ENCODE measurements at regions not wholly inside any gene's neighbourhood (a gene's known extent, or its start where the extent isn't known, plus 50 kb on each side); places are given as distances from the start of the nearest gene placed in this dataset.

DNA sequence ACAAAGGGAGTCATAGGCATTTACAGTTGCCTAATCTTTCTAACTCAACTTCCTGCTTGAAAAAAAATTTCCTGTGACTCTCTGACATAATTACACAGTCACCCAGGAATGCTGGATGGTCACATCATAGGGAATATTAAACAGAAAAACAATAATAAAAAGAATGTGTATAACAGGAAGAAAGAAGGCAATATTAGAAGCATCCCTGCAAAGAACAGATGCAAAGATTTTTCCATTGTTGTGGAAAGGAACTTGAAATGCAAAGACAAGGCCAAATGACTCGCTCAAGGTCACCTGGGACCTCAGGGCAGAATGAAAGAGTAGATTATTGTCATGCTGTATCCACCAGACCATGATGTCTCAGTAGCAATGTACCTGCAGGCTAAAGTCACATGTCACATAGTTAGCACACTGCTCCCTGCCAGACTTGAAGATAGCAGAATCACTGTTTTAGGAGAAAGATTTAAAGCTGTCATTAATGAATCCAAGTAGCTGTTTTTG, 184.3 kb downstream of the CYYR1 start:
- Mint-ChIP-seq H3K9me3 (ENCODE audit: unreplicated experiment) (no peaks in the 10 kb centered on the region), H3K4me1 (ENCODE audit: low read depth, unreplicated experiment) (no peaks in the 10 kb centered on the region), H3K4me3 (ENCODE audit: unreplicated experiment) (no peak overlapping the region), H3K27ac (ENCODE audit: unreplicated experiment) (no peak overlapping the region), H3K27me3 (ENCODE audit: insufficient read depth, unreplicated experiment) (no peaks in the 10 kb centered on the region), H3K36me3 (ENCODE audit: insufficient read depth, unreplicated experiment) (no peaks in the 10 kb centered on the region)
- intact Hi-C loops (cut with micrococcal nuclease; ENCODE audit: unreplicated experiment), result no loop called here
- DNase-seq, result no peak
- H3K36me3 ChIP-seq (ENCODE audit: control insufficient read depth, insufficient read depth, low read length), result no peaks in the 10 kb centered on the region
- no peaks in the 10 kb centered on the region for H3K27me3 ChIP-seq (replicated peaks; ENCODE audit: control insufficient read depth, insufficient read depth, low read length)
- ChIA-PET CTCF (no interaction called here), POLR2A (no interaction called here)
- no peak overlapping the region for H3K4me3 ChIP-seq (ENCODE audit: low read depth, low read length)
- TF ChIP-seq, protein P1, sequence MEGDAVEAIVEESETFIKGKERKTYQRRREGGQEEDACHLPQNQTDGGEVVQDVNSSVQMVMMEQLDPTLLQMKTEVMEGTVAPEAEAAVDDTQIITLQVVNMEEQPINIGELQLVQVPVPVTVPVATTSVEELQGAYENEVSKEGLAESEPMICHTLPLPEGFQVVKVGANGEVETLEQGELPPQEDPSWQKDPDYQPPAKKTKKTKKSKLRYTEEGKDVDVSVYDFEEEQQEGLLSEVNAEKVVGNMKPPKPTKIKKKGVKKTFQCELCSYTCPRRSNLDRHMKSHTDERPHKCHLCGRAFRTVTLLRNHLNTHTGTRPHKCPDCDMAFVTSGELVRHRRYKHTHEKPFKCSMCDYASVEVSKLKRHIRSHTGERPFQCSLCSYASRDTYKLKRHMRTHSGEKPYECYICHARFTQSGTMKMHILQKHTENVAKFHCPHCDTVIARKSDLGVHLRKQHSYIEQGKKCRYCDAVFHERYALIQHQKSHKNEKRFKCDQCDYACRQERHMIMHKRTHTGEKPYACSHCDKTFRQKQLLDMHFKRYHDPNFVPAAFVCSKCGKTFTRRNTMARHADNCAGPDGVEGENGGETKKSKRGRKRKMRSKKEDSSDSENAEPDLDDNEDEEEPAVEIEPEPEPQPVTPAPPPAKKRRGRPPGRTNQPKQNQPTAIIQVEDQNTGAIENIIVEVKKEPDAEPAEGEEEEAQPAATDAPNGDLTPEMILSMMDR (IDR thresholded peaks at IDR 0.05; ENCODE audit: insufficient read depth in 1 of 2, low read depth in 1 of 2, low read length in 1 of 2, severe bottlenecking in 1 of 2, unreplicated experiment in 1 of 2), result no peak
- BruUV-seq (replicated peaks), result no TSS peak
- no peaks in the 10 kb centered on the region for H3K4me1 ChIP-seq
- no peaks in the 10 kb centered on the region; the same call in 1 of the 2 replicates for H3K9me3 ChIP-seq

DNA sequence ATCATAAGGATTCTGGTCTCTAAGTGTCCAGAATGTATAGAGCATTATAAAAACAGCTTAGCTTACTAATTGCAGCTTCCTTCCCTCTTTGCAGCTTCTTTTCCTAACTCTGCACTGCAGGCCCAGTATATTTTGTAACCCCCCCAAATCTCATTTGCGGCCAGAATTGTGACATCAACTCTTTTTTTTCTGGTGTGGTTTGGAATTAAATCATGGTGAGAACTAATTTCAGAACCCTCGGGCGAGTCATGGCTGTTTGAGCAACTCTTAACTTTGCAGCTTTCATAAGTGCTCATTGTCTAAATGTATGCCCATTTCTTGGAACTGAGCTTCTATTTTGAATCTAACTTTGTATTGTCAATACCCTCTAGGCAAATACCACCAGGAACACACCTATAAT, 187.4 kb downstream of the CYYR1 start:
- BruUV-seq (replicated peaks), result no TSS peak
- H3K36me3 Mint-ChIP-seq (ENCODE audit: insufficient read depth, unreplicated experiment), result no peaks in the 10 kb centered on the region
- TF ChIP-seq, protein P1 (IDR thresholded peaks at IDR 0.05; ENCODE audit: insufficient read depth in 1 of 2, low read depth in 1 of 2, low read length in 1 of 2, severe bottlenecking in 1 of 2, unreplicated experiment in 1 of 2), result no peak
- H3K27me3 ChIP-seq (replicated peaks; ENCODE audit: control insufficient read depth, insufficient read depth, low read length), result no peaks in the 10 kb centered on the region
- H3K4me3 ChIP-seq (ENCODE audit: low read depth, low read length), result no peak overlapping the region
- H3K4me3 Mint-ChIP-seq (ENCODE audit: unreplicated experiment), result no peak overlapping the region
- no peak overlapping the region for H3K27ac Mint-ChIP-seq (ENCODE audit: unreplicated experiment)
- intact Hi-C loops (cut with micrococcal nuclease; ENCODE audit: unreplicated experiment), result no loop called here
- no peaks in the 10 kb centered on the region for H3K36me3 ChIP-seq (ENCODE audit: control insufficient read depth, insufficient read depth, low read length)
- POLR2A ChIA-PET, result no interaction called here
- H3K9me3 Mint-ChIP-seq (ENCODE audit: unreplicated experiment), result no peaks in the 10 kb centered on the region
- no peaks in the 10 kb centered on the region for H3K4me1 Mint-ChIP-seq (ENCODE audit: low read depth, unreplicated experiment)
- no peaks in the 10 kb centered on the region for H3K27me3 Mint-ChIP-seq (ENCODE audit: insufficient read depth, unreplicated experiment)
- no peaks in the 10 kb centered on the region; the same call in 1 of the 2 replicates for H3K9me3 ChIP-seq
- CTCF ChIA-PET, result no interaction called here
- no peaks in the 10 kb centered on the region for H3K4me1 ChIP-seq
- no peak for DNase-seq

DNA sequence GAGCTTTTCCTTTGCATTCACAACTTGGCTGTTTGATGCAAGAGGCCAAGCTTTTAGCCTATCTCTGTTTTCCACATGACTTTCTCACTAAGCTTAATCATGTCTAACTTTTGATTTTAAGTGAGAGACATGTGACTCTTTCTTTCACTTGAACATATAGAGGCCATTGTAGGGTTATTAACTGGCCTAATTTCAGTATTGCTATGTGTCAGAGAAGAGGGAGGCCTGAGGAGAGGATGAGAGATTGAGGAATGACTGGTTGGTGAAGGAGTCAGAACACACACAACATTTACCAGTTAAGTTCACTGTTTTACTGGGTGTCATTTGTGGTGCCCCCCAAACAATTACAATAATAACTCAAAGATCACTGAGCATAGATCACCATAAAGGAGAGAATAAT, 193.5 kb downstream of the CYYR1 start:
- TF ChIP-seq, protein P1 (IDR thresholded peaks at IDR 0.05; ENCODE audit: insufficient read depth in 1 of 2, low read depth in 1 of 2, low read length in 1 of 2, severe bottlenecking in 1 of 2, unreplicated experiment in 1 of 2), result no peak
- no peaks in the 10 kb centered on the region for H3K4me1 ChIP-seq
- BruUV-seq (replicated peaks), result no TSS peak
- H3K27ac Mint-ChIP-seq (ENCODE audit: unreplicated experiment), result no peak overlapping the region
- intact Hi-C loops (cut with micrococcal nuclease; ENCODE audit: unreplicated experiment), result no loop called here
- CTCF ChIA-PET, result no interaction called here
- peaks cover 3% of the 10 kb centered on the region for H3K27me3 Mint-ChIP-seq (ENCODE audit: insufficient read depth, unreplicated experiment)
- no peak overlapping the region for H3K4me3 Mint-ChIP-seq (ENCODE audit: unreplicated experiment)
- H3K9me3 ChIP-seq, result no peaks in the 10 kb centered on the region
- no peaks in the 10 kb centered on the region for H3K4me1 Mint-ChIP-seq (ENCODE audit: low read depth, unreplicated experiment)
- no peaks in the 10 kb centered on the region for H3K27me3 ChIP-seq (replicated peaks; ENCODE audit: control insufficient read depth, insufficient read depth, low read length)
- no peaks in the 10 kb centered on the region for H3K9me3 Mint-ChIP-seq (ENCODE audit: unreplicated experiment)
- H3K36me3 Mint-ChIP-seq (ENCODE audit: insufficient read depth, unreplicated experiment), result no peaks in the 10 kb centered on the region
- POLR2A ChIA-PET, result no interaction called here
- H3K4me3 ChIP-seq (ENCODE audit: low read depth, low read length), result no peak overlapping the region
- no peak for DNase-seq
- H3K36me3 ChIP-seq (ENCODE audit: control insufficient read depth, insufficient read depth, low read length), result no peaks in the 10 kb centered on the region

Measured in Caco-2 (cell line).